Thoracic aorta (tissue), 2 donors: ENCODE measurements at regions not wholly inside any gene's neighbourhood (a gene's known extent, or its start where the extent isn't known, plus 50 kb on each side); places are given as distances from the start of the nearest gene placed in this dataset.

Source experiments
- ATAC-seq: fragments of 150-250 bp; one replicate; pipeline ENCODE4 v1.8.0; 2017; ENCODE audit warnings: low read depth; ENCODE audit not compliant: insufficient number of reproducible peaks, low FRiP score
- DNase-seq: peaks from one replicate; pipeline ENCODE4 v3.0.0-alpha.2; 2020; ENCODE audit warnings: low spot score
- H3K27ac ChIP-seq, 2 donors: fragments of 200-600 bp; sonication (generic); 1 replicate in 1 of 2; 2 replicates in 1 of 2; pipeline ENCODE4 v1.5.1; 2016; ENCODE audit warnings: mild to moderate bottlenecking in 2 of 2, moderate library complexity in 2 of 2
- H3K27me3 ChIP-seq: fragments of 200-600 bp; sonication (generic); replicated peaks from 2 replicates; pipeline ENCODE4 v1.6.0; 2016; ENCODE audit warnings: mild to moderate bottlenecking; ENCODE audit not compliant: insufficient read depth
- H3K36me3 ChIP-seq: fragments of 200-600 bp; sonication (generic); one replicate; pipeline ENCODE4 v1.5.1; 2016
- H3K4me1 ChIP-seq, 2 donors: fragments of 200-600 bp; sonication (generic); 1 replicate in 1 of 2; 2 replicates in 1 of 2; pipeline versions ENCODE4 v1.5.1 to v1.6.0; 2016; ENCODE audit warnings: low read depth in 2 of 2, mild to moderate bottlenecking in 1 of 2; ENCODE audit not compliant: control insufficient read depth in 1 of 2
- H3K4me3 ChIP-seq: fragments of 200-600 bp; sonication (generic); 2 replicates; pipeline ENCODE4 v1.5.1; 2016; ENCODE audit warnings: mild to moderate bottlenecking
- H3K9me3 ChIP-seq: fragments of 200-600 bp; sonication (generic); 2 replicates; pipeline ENCODE4 v1.5.1; 2016
- CTCF ChIP-seq: fragments of 200-600 bp; sonication (generic); IDR thresholded peaks from one replicate; pipeline ENCODE4 v1.5.1; 2019; ENCODE audit warnings: antibody characterized with exemption

- no peak overlapping the region for H3K4me3 ChIP-seq
- ATAC-seq (no peak), DNase-seq (no peak)
- no peaks in the 10 kb centered on the region for H3K36me3 ChIP-seq
- H3K27me3 ChIP-seq: no peaks in the 10 kb centered on the region
- H3K27ac ChIP-seq: no peak overlapping the region
- no peak for TF ChIP-seq CTCF
- H3K9me3 ChIP-seq: no peaks in the 10 kb centered on the region
- H3K4me1 ChIP-seq: peaks cover 4 to 20% of the 10 kb centered on the region in 2 donors
Observed at GRCh38 chr5:162485666-162486292, 418.2 kb downstream of the GABRG2 start.

GRCh38 chr5:162487528-162488525, 420.3 kb downstream of the GABRG2 start:
- no peaks in the 10 kb centered on the region for H3K27me3 ChIP-seq
- H3K9me3 ChIP-seq: no peaks in the 10 kb centered on the region
- ATAC-seq (peak; percentile 59), DNase-seq (no peak)
- TF ChIP-seq CTCF: no peak
- H3K4me1 ChIP-seq: peaks cover 4 to 20% of the 10 kb centered on the region in 2 donors
- H3K27ac ChIP-seq: no peak overlapping the region
- no peak overlapping the region for H3K4me3 ChIP-seq
- H3K36me3 ChIP-seq: no peaks in the 10 kb centered on the region

GRCh38 chr5:162496100-162496808, 428.7 kb downstream of the GABRG2 start:
- no peak overlapping the region for H3K4me3 ChIP-seq
- H3K27ac ChIP-seq: no peak overlapping the region
- ATAC-seq (no peak), DNase-seq (no peak)
- H3K27me3 ChIP-seq: no peaks in the 10 kb centered on the region
- H3K9me3 ChIP-seq: no peaks in the 10 kb centered on the region
- no peaks in the 10 kb centered on the region for H3K36me3 ChIP-seq
- no peak for TF ChIP-seq CTCF
- H3K4me1 ChIP-seq: no peaks in the 10 kb centered on the region

GRCh38 chr5:162497455-162497854, 429.9 kb downstream of the GABRG2 start:
- Histone ChIP-seq H3K27ac (no peak overlapping the region), H3K9me3 (no peaks in the 10 kb centered on the region), H3K36me3 (no peaks in the 10 kb centered on the region), H3K4me3 (no peak overlapping the region), H3K27me3 (no peaks in the 10 kb centered on the region), H3K4me1 (no peaks in the 10 kb centered on the region)
- no peak for ATAC-seq
- no peak for DNase-seq
- no peak for TF ChIP-seq CTCF

- DNase-seq: no peak
- no peak overlapping the region for H3K4me3 ChIP-seq
- H3K9me3 ChIP-seq: no peaks in the 10 kb centered on the region
- no peak for ATAC-seq
- no peak overlapping the region for H3K27ac ChIP-seq
- H3K36me3 ChIP-seq: no peaks in the 10 kb centered on the region
- H3K27me3 ChIP-seq: no peaks in the 10 kb centered on the region
- no peaks in the 10 kb centered on the region for H3K4me1 ChIP-seq
- TF ChIP-seq CTCF: no peak
Observed at GRCh38 chr5:162502780-162503179, 435.2 kb downstream of the GABRG2 start.
